ENCODE measurements at regions not wholly inside any gene's neighbourhood (a gene's known extent, or its start where the extent isn't known, plus 50 kb on each side); places are given as distances from the start of the nearest gene placed in this dataset.

- Histone ChIP-seq H3K4me1 (no peaks in the 10 kb centered on the region), H3K4me3 (no peak overlapping the region), H3K27ac (no peak overlapping the region), H3K36me3 (no peaks in the 10 kb centered on the region), H3K9me3 (peaks cover 0 to 17% (median 0%) of the 10 kb centered on the region in 3 donors), H3K27me3 (no peaks in the 10 kb centered on the region)
- WGBS, 2 donors (ENCODE audit: low coverage in 1 of 2), result 69 to 80% methylated on average over 1 of the region's 1 CpG
- ATAC-seq, result no peak
- no peak for TF ChIP-seq EP300 (IDR thresholded peaks at IDR 0.05)
- TF ChIP-seq POLR2AphosphoS5 (IDR thresholded peaks at IDR 0.05), result no peak
- no peak for TF ChIP-seq CTCF (IDR thresholded peaks at IDR 0.05)
- no peak for TF ChIP-seq POLR2A (IDR thresholded peaks at IDR 0.05)
Measured at GRCh38 chr10:83574770-83575169, 564.5 kb upstream of the GHITM start.

- H3K36me3 ChIP-seq, result no peaks in the 10 kb centered on the region
- no peaks in the 10 kb centered on the region for H3K4me1 ChIP-seq
- H3K27me3 ChIP-seq, result no peaks in the 10 kb centered on the region
- peaks cover 0 to 17% (median 0%) of the 10 kb centered on the region in 3 donors for H3K9me3 ChIP-seq
- H3K4me3 ChIP-seq, result no peak overlapping the region
- TF ChIP-seq CTCF (IDR thresholded peaks at IDR 0.05) (no peak), POLR2A (IDR thresholded peaks at IDR 0.05) (no peak), POLR2AphosphoS5 (IDR thresholded peaks at IDR 0.05) (no peak), EP300 (IDR thresholded peaks at IDR 0.05) (no peak)
- WGBS, 2 donors (ENCODE audit: low coverage in 1 of 2), result 89 to 100% methylated on average over 2 of the region's 2 CpGs
- H3K27ac ChIP-seq, result no peak overlapping the region
- no peak for ATAC-seq
Measured at GRCh38 chr10:83577421-83577820, 561.9 kb upstream of the GHITM start.

- Histone ChIP-seq H3K27me3 (no peaks in the 10 kb centered on the region), H3K36me3 (no peaks in the 10 kb centered on the region), H3K27ac (no peak overlapping the region), H3K9me3 (peaks cover 0 to 17% (median 0%) of the 10 kb centered on the region in 3 donors), H3K4me3 (no peak overlapping the region), H3K4me1 (no peaks in the 10 kb centered on the region)
- ATAC-seq, result no peak
- no CpG with 5 or more reads among the region's 4 CpGs for WGBS, 2 donors (ENCODE audit: low coverage in 1 of 2)
- TF ChIP-seq CTCF (IDR thresholded peaks at IDR 0.05), result no peak
- no peak for TF ChIP-seq EP300 (IDR thresholded peaks at IDR 0.05)
- TF ChIP-seq POLR2AphosphoS5 (IDR thresholded peaks at IDR 0.05), result no peak
- no peak for TF ChIP-seq POLR2A (IDR thresholded peaks at IDR 0.05)
Measured at GRCh38 chr10:83580373-83581012, 558.8 kb upstream of the GHITM start.

GRCh38 chr10:83582407-83583095 lies 556.8 kb upstream of the GHITM start:
- H3K27me3 ChIP-seq, result no peaks in the 10 kb centered on the region
- ATAC-seq, result no peak
- H3K36me3 ChIP-seq, result no peaks in the 10 kb centered on the region
- no peak overlapping the region for H3K27ac ChIP-seq
- TF ChIP-seq POLR2AphosphoS5 (IDR thresholded peaks at IDR 0.05), result no peak
- TF ChIP-seq EP300 (IDR thresholded peaks at IDR 0.05), result no peak
- H3K9me3 ChIP-seq, result peaks cover 0 to 12% (median 0%) of the 10 kb centered on the region in 3 donors
- WGBS, 2 donors (ENCODE audit: low coverage in 1 of 2), result 43 to 66% methylated on average over 3 of the region's 3 CpGs
- no peak overlapping the region for H3K4me3 ChIP-seq
- no peaks in the 10 kb centered on the region for H3K4me1 ChIP-seq

- no peaks in the 10 kb centered on the region for H3K27me3 ChIP-seq
- TF ChIP-seq CTCF (IDR thresholded peaks at IDR 0.05) (no peak), POLR2AphosphoS5 (IDR thresholded peaks at IDR 0.05) (no peak), EP300 (IDR thresholded peaks at IDR 0.05) (no peak), POLR2A (IDR thresholded peaks at IDR 0.05) (no peak)
- no peak overlapping the region for H3K4me3 ChIP-seq
- H3K9me3 ChIP-seq, result no peaks in the 10 kb centered on the region
- no peaks in the 10 kb centered on the region for H3K4me1 ChIP-seq
- H3K36me3 ChIP-seq, result no peaks in the 10 kb centered on the region
- no peak overlapping the region for H3K27ac ChIP-seq
- WGBS, 2 donors (ENCODE audit: low coverage in 1 of 2), result 89 to 95% methylated on average over 1 to 2 of the region's 2 CpGs
- no peak for ATAC-seq
Measured at GRCh38 chr10:83585686-83586085, 553.6 kb upstream of the GHITM start.
